WERI-Rb-1 (cell line): ENCODE measurements at regions not wholly inside any gene's neighbourhood (a gene's known extent, or its start where the extent isn't known, plus 50 kb on each side); places are given as distances from the start of the nearest gene placed in this dataset.

ENCODE experiments used
- DNase-seq: peaks from one replicate; pipeline ENCODE4 v3.0.0-alpha.2; 2020
- H3K27ac ChIP-seq: fragments of 250-450 bp; sonication (Bioruptor Pico); 2 replicates; pipeline ENCODE4 v1.5.1; 2020; ENCODE audit warnings: mild to moderate bottlenecking, moderate library complexity
- H3K27me3 ChIP-seq: fragments of 250-450 bp; sonication (Bioruptor Pico); 2 replicates; pipeline ENCODE4 v1.5.1; 2021; ENCODE audit warnings: mild to moderate bottlenecking, low read depth, moderate library complexity; ENCODE audit not compliant: insufficient read depth, severe bottlenecking
- H3K36me3 ChIP-seq: fragments of 250-450 bp; sonication (Bioruptor Pico); 2 replicates; pipeline ENCODE4 v1.5.1; 2020; ENCODE audit warnings: mild to moderate bottlenecking, moderate library complexity
- H3K4me3 ChIP-seq: 2 replicates; pipeline ENCODE4 v1.5.1; 2011; ENCODE audit warnings: low read depth, mild to moderate bottlenecking, control low read depth, low read length
- H3K9me3 ChIP-seq: fragments of 250-450 bp; sonication (Bioruptor Pico); 2 replicates; pipeline ENCODE4 v1.5.1; 2021; ENCODE audit warnings: mild to moderate bottlenecking, moderate library complexity; ENCODE audit not compliant: severe bottlenecking
- CTCF ChIP-seq: IDR thresholded peaks from 2 replicates; pipeline ENCODE4 v1.5.1; 2011; ENCODE audit warnings: low read depth, mild to moderate bottlenecking, control low read depth, inconsistent platforms, low read length

- Histone ChIP-seq H3K27ac (no peak overlapping the region), H3K4me3 (no peak overlapping the region), H3K36me3 (no peaks in the 10 kb centered on the region), H3K9me3 (no peaks in the 10 kb centered on the region), H3K27me3 (no peaks in the 10 kb centered on the region)
- peak; percentile 6 for DNase-seq
- no peak for TF ChIP-seq CTCF
These were observed 691.6 kb upstream of the CELF2 start for GRCh38 chr10:10326116-10326515.

GRCh38 chr10:10327934-10328333 lies 689.7 kb upstream of the CELF2 start:
- no peak for DNase-seq
- H3K9me3 ChIP-seq: no peaks in the 10 kb centered on the region
- no peaks in the 10 kb centered on the region for H3K27me3 ChIP-seq
- H3K4me3 ChIP-seq: no peak overlapping the region
- H3K36me3 ChIP-seq: no peaks in the 10 kb centered on the region
- TF ChIP-seq CTCF: no peak
- no peak overlapping the region for H3K27ac ChIP-seq

- Histone ChIP-seq H3K27ac (no peak overlapping the region), H3K36me3 (no peaks in the 10 kb centered on the region), H3K4me3 (no peak overlapping the region), H3K9me3 (no peaks in the 10 kb centered on the region), H3K27me3 (no peaks in the 10 kb centered on the region)
- no peak for TF ChIP-seq CTCF
- no peak for DNase-seq
These were observed 687.3 kb upstream of the CELF2 start for GRCh38 chr10:10330418-10330817.

DNA sequence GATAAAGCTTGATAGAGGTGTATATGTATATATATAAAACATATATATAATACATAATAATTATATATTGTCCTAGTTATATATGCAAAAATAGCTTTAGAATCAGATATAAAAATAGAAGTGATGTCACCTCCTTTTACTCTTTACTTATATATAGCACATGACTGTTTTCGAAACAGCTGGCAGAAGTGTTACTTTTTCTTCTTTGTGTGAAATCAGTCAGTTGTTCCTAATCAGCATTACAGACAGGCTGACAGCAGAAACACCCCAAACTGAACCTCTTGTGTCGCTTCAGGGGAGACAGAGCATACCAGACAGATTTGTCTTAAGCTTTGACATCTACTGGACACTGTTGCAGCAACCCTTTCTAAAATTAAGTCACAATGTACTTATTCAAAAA lies 684.9 kb upstream of the CELF2 start:
- no peaks in the 10 kb centered on the region for H3K36me3 ChIP-seq
- no peak overlapping the region for H3K4me3 ChIP-seq
- TF ChIP-seq CTCF: no peak
- H3K27me3 ChIP-seq: no peaks in the 10 kb centered on the region
- H3K27ac ChIP-seq: no peak overlapping the region
- no peaks in the 10 kb centered on the region for H3K9me3 ChIP-seq
- no peak for DNase-seq

DNA sequence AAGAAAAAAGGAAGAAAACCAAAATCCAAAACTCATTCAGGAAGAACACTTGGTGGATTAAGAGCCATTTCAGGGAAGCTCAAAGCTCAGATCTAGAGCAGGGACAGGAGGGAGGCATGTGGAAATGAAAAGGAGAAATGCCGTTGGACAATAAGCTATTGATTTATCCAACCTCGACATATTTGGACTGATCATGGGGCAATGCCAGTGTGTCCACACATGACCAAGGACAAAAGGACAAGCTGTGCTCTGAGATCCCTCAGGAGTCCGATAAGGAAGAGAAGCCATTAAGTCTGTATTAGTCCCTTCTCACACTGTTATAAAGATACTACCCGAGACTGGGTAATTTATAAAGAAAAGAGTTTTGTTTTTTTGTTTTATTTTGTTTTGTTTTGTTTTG lies 684.0 kb upstream of the CELF2 start:
- H3K4me3 ChIP-seq: no peak overlapping the region
- no peaks in the 10 kb centered on the region for H3K27me3 ChIP-seq
- TF ChIP-seq CTCF: no peak
- no peak overlapping the region for H3K27ac ChIP-seq
- no peaks in the 10 kb centered on the region for H3K9me3 ChIP-seq
- DNase-seq: no peak
- H3K36me3 ChIP-seq: no peaks in the 10 kb centered on the region

GRCh38 chr10:10338339-10338738 lies 679.3 kb upstream of the CELF2 start:
- TF ChIP-seq CTCF: no peak
- Histone ChIP-seq H3K27me3 (no peaks in the 10 kb centered on the region), H3K4me3 (no peak overlapping the region), H3K36me3 (no peaks in the 10 kb centered on the region), H3K9me3 (no peaks in the 10 kb centered on the region), H3K27ac (no peak overlapping the region)
- no peak for DNase-seq
